Neural cell (in vitro differentiated cells): ENCODE measurements at regions not wholly inside any gene's neighbourhood (a gene's known extent, or its start where the extent isn't known, plus 50 kb on each side); places are given as distances from the start of the nearest gene placed in this dataset.

Source experiments
- H2AFZ ChIP-seq: fragments of 200-600, 300-800 bp; sonication (generic), shearing (Covaris generic); 2 replicates; pipeline ENCODE4 v1.6.0; 2014; ENCODE audit warnings: low read depth, mild to moderate bottlenecking, antibody characterized with exemption, low read length, moderate library complexity
- H3F3A ChIP-seq: fragments of 200-600 bp; shearing (Covaris generic); 2 replicates; pipeline ENCODE4 v1.6.1; 2016; ENCODE audit warnings: mild to moderate bottlenecking, moderate library complexity, mixed read lengths, antibody characterized with exemption, low read length; ENCODE audit not compliant: insufficient read depth, poor library complexity, severe bottlenecking
- H3K27ac ChIP-seq: fragments of 200-600, 300-800 bp; sonication (generic), shearing (Covaris generic); 2 replicates; pipeline ENCODE4 v1.5.1; 2014; ENCODE audit warnings: mild to moderate bottlenecking, low read length, moderate library complexity
- H3K27me3 ChIP-seq: fragments of 300-800, 200-600 bp; sonication (generic), shearing (Covaris generic); 2 replicates; pipeline ENCODE4 v1.6.0; 2014; ENCODE audit warnings: mild to moderate bottlenecking, low read depth, low read length, moderate library complexity; ENCODE audit not compliant: insufficient read depth
- H3K36me3 ChIP-seq: fragments of 300-800, 200-600 bp; sonication (generic), shearing (Covaris generic); 2 replicates; pipeline ENCODE4 v1.5.1; 2014; ENCODE audit warnings: mild to moderate bottlenecking, antibody characterized with exemption, low read length, moderate library complexity; ENCODE audit not compliant: insufficient read depth
- H3K4me2 ChIP-seq: fragments of 300-800, 200-600 bp; sonication (generic), shearing (Covaris generic); 2 replicates; pipeline ENCODE4 v1.6.0; 2014; ENCODE audit warnings: mild to moderate bottlenecking, low read length
- H3K4me3 ChIP-seq: fragments of 300-800, 200-600 bp; sonication (generic), shearing (Covaris generic); 2 replicates; pipeline ENCODE4 v1.5.1; 2014; ENCODE audit warnings: mild to moderate bottlenecking, low read length, moderate library complexity
- H3K79me2 ChIP-seq: fragments of 200-600 bp; shearing (Covaris generic); replicated peaks from 2 replicates; pipeline ENCODE4 v1.6.0; 2014; ENCODE audit warnings: mild to moderate bottlenecking, low read length, moderate library complexity; ENCODE audit not compliant: insufficient read depth
- H3K9ac ChIP-seq: fragments of 300-800, 200-600 bp; sonication (generic), shearing (Covaris generic); 2 replicates; pipeline ENCODE4 v1.6.1; 2016; ENCODE audit warnings: mild to moderate bottlenecking, low read length, mixed read lengths
- H3K9me2 ChIP-seq: fragments of 200-600 bp; shearing (Covaris generic); 2 replicates; pipeline ENCODE4 v1.6.1; 2016; ENCODE audit warnings: mild to moderate bottlenecking, low read length, mixed read lengths; ENCODE audit not compliant: insufficient read depth
- H3K9me3 ChIP-seq: fragments of 200-600, 300-800 bp; sonication (generic), shearing (Covaris generic); 2 replicates; pipeline ENCODE4 v1.6.1; 2016; ENCODE audit warnings: mild to moderate bottlenecking, mixed run types, low read length, moderate library complexity, mixed read lengths
- H4K20me1 ChIP-seq: fragments of 200-600 bp; shearing (Covaris generic); 2 replicates; pipeline ENCODE4 v1.6.1; 2016; ENCODE audit warnings: mild to moderate bottlenecking, mixed run types; ENCODE audit not compliant: insufficient read depth
- EP300 ChIP-seq: fragments of 450-650 bp; conservative IDR thresholded peaks from 2 replicates; pipeline ENCODE4 v1.6.1; 2014; ENCODE audit warnings: antibody characterized with exemption, mild to moderate bottlenecking, moderate library complexity; ENCODE audit not compliant: poor library complexity, severe bottlenecking
- EZH2 ChIP-seq: fragments of 200-600, 300-800 bp; shearing (Covaris generic), sonication (generic); IDR thresholded peaks from 2 replicates; pipeline ENCODE4 v1.6.1; 2014; ENCODE audit warnings: antibody characterized with exemption, low read length, borderline replicate concordance, mild to moderate bottlenecking; ENCODE audit not compliant: insufficient read depth, poor library complexity, severe bottlenecking
- RAD21 ChIP-seq: fragments of 450-650 bp; conservative IDR thresholded peaks from 2 replicates; pipeline ENCODE4 v1.6.1; 2014; ENCODE audit warnings: antibody characterized with exemption, mild to moderate bottlenecking, moderate library complexity
- REST ChIP-seq: IDR thresholded peaks from 2 replicates; pipeline ENCODE4 v1.6.1; 2012; ENCODE audit warnings: borderline replicate concordance
- SMC3 ChIP-seq: fragments of 450-650 bp; conservative IDR thresholded peaks from 2 replicates; pipeline ENCODE4 v1.6.1; 2014; ENCODE audit warnings: antibody characterized with exemption, mild to moderate bottlenecking, moderate library complexity; ENCODE audit not compliant: poor library complexity
- TAF1 ChIP-seq: IDR thresholded peaks from 2 replicates; pipeline ENCODE4 v1.6.1; 2012; ENCODE audit warnings: low read depth
- TF ChIP-seq, protein P1 (sequence below): fragments of 450-650 bp; IDR thresholded peaks from 2 replicates; pipeline ENCODE4 v1.5.1; 2014; ENCODE audit warnings: antibody characterized with exemption, mild to moderate bottlenecking, moderate library complexity; ENCODE audit not compliant: poor library complexity, severe bottlenecking

DNA sequence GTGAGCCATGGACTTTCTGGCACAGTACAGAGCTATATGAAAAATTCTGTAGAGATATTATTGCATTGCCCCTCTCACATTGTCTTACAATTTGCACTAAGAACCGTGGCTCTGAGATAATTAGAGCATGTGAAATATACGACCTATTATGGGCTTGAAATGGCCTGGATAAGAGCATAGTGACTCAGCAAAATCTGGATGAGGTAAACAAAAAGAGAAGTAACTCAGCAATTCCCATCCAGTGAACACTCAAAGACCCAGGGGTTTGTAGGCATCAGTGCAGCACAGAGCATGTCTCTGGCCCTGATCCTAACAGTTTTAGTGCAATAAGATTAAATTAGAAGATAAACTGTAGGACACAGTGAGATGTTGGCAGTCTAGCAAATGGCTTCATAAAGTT lies 317.2 kb upstream of the MYOCD start:
- Histone ChIP-seq H3K27ac (no peak overlapping the region), H2AFZ (no peak overlapping the region)

GRCh38 chr17:12349297-12349696 lies 316.4 kb upstream of the MYOCD start:
- no peak for TF ChIP-seq TAF1
- no peak for TF ChIP-seq EZH2
- TF ChIP-seq SMC3 = no peak
- no peak for TF ChIP-seq EP300
- no peak overlapping the region for H3K4me2 ChIP-seq
- H3K79me2 ChIP-seq = no peaks in the 10 kb centered on the region
- no peak overlapping the region for H2AFZ ChIP-seq
- H3K27ac ChIP-seq = no peak overlapping the region
- no peaks in the 10 kb centered on the region for H3K9me2 ChIP-seq
- H3K36me3 ChIP-seq = no peaks in the 10 kb centered on the region
- no peaks in the 10 kb centered on the region for H3F3A ChIP-seq
- H3K9ac ChIP-seq = no peak overlapping the region
- H3K4me3 ChIP-seq = no peak overlapping the region
- H3K9me3 ChIP-seq = no peaks in the 10 kb centered on the region
- H4K20me1 ChIP-seq = no peaks in the 10 kb centered on the region
- no peaks in the 10 kb centered on the region for H3K27me3 ChIP-seq

More for the DNA sequence above, 317.2 kb upstream of the MYOCD start:
- no peak overlapping the region for H3K4me3 ChIP-seq
- H3K9me2 ChIP-seq = no peaks in the 10 kb centered on the region
- no peaks in the 10 kb centered on the region for H3F3A ChIP-seq
- no peaks in the 10 kb centered on the region for H3K9me3 ChIP-seq
- no peak overlapping the region for H3K4me2 ChIP-seq
- H4K20me1 ChIP-seq = no peaks in the 10 kb centered on the region
- H3K27me3 ChIP-seq = no peaks in the 10 kb centered on the region
- no peaks in the 10 kb centered on the region for H3K79me2 ChIP-seq
- no peaks in the 10 kb centered on the region for H3K36me3 ChIP-seq
- no peak overlapping the region for H3K9ac ChIP-seq
- no peak for TF ChIP-seq TAF1
- TF ChIP-seq, protein P1, sequence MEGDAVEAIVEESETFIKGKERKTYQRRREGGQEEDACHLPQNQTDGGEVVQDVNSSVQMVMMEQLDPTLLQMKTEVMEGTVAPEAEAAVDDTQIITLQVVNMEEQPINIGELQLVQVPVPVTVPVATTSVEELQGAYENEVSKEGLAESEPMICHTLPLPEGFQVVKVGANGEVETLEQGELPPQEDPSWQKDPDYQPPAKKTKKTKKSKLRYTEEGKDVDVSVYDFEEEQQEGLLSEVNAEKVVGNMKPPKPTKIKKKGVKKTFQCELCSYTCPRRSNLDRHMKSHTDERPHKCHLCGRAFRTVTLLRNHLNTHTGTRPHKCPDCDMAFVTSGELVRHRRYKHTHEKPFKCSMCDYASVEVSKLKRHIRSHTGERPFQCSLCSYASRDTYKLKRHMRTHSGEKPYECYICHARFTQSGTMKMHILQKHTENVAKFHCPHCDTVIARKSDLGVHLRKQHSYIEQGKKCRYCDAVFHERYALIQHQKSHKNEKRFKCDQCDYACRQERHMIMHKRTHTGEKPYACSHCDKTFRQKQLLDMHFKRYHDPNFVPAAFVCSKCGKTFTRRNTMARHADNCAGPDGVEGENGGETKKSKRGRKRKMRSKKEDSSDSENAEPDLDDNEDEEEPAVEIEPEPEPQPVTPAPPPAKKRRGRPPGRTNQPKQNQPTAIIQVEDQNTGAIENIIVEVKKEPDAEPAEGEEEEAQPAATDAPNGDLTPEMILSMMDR = no peak

DNA sequence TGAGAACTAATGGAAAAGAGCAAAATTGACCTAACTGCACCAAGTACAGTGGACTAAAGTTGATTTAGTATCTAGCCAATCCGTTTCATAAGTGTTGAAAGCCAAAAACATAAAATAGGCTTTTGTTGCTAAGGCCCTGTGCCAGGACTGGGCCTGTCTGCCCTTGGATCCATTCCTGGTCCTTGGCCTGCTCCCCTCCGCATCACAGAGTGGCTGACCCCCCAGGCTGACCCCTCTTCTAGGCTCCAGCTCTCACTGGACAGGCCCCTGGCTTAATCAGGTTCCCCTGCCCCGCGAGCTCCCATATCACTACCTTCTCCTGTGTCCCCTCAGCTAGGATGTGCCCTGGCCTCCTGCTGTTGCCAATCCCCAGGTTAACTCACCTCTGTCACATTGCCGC lies 313.6 kb upstream of the MYOCD start:
- TF ChIP-seq RAD21 (no peak), REST (no peak), EZH2 (no peak)
- TF ChIP-seq, protein P1 = no peak

More for the DNA sequence above, 313.6 kb upstream of the MYOCD start:
- Histone ChIP-seq H3K4me3 (no peak overlapping the region), H3K27ac (no peak overlapping the region), H4K20me1 (no peaks in the 10 kb centered on the region), H2AFZ (no peak overlapping the region), H3K9ac (no peak overlapping the region), H3K79me2 (no peaks in the 10 kb centered on the region), H3K9me2 (no peaks in the 10 kb centered on the region), H3K36me3 (no peaks in the 10 kb centered on the region), H3K27me3 (no peaks in the 10 kb centered on the region), H3K9me3 (no peaks in the 10 kb centered on the region), H3F3A (no peaks in the 10 kb centered on the region), H3K4me2 (no peak overlapping the region)
